ENCODE measurements at regions not wholly inside any gene's neighbourhood (a gene's known extent, or its start where the extent isn't known, plus 50 kb on each side); places are given as distances from the start of the nearest gene placed in this dataset.

GRCh38 chr15:96716478-96716877, 386.0 kb downstream of the NR2F2 start:
- TF ChIP-seq CTCF (IDR thresholded peaks at IDR 0.05) (no peak), POLR2A (IDR thresholded peaks at IDR 0.05) (no peak)

All from thyroid gland (tissue), 4 donors.